Middle frontal gyrus (tissue), 1 donor: ENCODE measurements at regions not wholly inside any gene's neighbourhood (a gene's known extent, or its start where the extent isn't known, plus 50 kb on each side); places are given as distances from the start of the nearest gene placed in this dataset.
"Not testable (repeated sequence)": the region's sequence is repeated elsewhere in the genome, so short reads cannot be mapped to it uniquely, and the experiment has no call there.

ENCODE experiments used
- DNase-seq: peaks from one replicate; pipeline ENCODE4 v3.0.0-alpha.2; 2015; ENCODE audit warnings: low spot score; ENCODE audit errors: extremely low spot score

- no peak for DNase-seq
Measured at GRCh38 chr4:131248314-131248713, 1900.8 kb upstream of the PCDH10 start.

DNA sequence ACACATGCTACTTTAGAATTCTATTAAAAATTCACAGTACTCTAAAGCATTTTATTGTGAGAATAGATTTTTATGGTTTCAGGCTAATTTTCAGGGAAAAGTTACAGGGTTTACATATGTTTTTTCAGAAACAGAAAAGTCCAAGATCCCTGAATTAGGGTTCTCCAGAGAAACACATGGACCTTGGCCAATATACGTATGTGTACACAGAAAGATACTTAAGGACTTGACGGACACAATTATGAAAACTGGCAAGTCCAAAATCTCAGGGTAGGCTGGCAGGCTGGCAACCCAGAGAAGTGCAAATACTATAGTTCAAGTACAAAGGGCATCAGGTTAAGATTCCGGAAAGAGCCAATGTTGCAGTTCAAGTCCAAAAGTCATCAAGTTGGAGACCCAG lies 1897.8 kb upstream of the PCDH10 start:
- DNase-seq = no peak

DNA sequence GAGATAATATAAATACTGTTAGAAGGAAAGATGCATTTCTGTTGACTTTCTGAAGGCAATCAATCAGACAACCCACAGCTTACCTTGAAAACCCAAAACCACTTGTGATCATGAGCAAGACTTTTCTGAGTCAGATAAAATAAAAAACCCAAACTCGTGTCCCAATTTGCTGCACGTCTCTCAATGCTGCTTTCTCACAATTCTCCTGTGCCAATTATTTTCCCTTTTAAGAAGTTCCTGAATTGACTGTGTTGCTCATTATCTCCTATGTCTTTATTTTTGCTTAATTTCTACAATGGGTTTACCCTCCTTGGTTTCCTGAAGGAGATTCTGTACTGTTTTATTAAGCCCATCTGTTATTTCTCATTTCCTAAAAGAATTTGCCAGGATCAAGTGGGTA lies 1891.9 kb upstream of the PCDH10 start:
- no peak for DNase-seq

- DNase-seq = no peak
Measured at GRCh38 chr4:131258361-131258760, 1890.7 kb upstream of the PCDH10 start.

- DNase-seq = no peak
Measured at GRCh38 chr4:131288441-131288840, 1860.7 kb upstream of the PCDH10 start.

- no peak for DNase-seq
Measured at GRCh38 chr4:131296192-131296591, 1852.9 kb upstream of the PCDH10 start.

DNA sequence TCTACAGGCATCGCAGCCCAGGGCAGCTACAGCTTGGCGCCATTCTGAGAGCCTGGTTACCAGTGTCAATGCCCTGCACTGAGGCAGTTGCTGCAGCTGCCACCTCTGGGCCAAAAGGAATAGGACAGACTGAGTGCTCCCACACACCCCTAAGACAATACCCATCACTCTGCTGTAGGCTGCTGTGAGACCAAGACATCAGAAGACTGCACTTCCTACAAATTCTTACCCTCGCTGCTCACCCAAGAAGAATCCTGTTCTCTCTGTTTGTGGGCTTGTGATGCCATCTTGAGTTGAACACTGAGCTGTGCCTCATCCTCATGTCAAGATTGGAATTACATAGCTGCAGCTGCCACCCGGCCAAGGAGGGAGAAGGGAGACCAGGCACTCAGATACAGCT lies 1847.0 kb upstream of the PCDH10 start:
- DNase-seq = no peak

DNA sequence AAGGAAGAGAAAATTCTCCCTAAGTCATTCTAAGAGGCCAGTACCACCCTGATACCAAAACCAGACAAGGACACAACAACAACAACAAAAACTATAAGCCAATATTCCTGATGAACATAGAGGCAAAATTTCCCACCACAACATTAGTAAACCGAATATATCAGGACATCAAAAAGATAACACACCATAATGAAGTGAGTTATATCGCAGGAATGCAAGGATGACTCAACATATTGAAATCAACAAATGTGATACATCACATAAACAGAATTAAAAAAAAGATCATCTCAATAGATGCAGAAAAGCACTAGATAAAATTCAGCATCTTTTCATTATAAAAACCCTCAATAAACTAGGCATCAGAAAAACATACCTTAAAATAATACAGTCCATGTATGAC lies 1844.4 kb upstream of the PCDH10 start:
- DNase-seq = no peak

GRCh38 chr4:131309628-131310027 lies 1839.5 kb upstream of the PCDH10 start:
- no peak for DNase-seq

DNA sequence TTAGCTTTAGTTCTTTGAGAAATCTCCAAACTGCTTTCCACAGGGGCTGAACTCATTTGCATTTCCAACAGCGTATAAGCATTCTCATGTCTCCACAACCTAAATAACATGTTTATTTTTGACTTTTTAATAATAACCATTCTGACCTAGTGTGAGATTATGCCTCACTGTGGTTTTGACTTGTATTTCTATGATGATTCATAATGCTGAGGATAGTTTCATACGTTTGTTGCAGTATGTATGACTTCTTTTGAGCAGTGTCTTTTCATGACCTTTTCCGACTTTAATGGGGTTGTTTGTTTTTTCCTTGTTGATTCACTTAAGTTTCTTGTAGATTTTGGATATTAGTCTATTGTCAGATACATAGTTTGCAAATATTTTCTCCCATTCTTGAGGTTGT lies 1833.0 kb upstream of the PCDH10 start:
- no peak for DNase-seq

DNA sequence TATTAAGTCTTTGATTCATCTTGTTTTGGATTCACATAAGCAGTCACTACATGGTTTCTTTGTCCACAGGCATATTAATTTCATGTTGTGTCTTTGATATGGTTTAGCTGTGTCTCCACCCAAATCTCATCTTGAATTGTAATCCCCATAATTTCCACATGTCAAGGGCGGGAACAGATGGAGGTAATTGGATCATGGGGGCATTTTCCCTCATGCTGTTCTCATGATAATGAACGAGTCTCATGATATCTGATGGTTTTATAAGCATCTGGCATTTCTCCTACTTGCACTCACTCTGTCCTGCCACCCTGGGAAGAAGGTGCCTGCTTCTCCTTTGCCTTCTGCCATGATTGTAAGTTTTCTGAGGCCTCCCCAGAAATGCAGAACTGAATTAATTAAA lies 1811.2 kb upstream of the PCDH10 start:
- no peak for DNase-seq

DNA sequence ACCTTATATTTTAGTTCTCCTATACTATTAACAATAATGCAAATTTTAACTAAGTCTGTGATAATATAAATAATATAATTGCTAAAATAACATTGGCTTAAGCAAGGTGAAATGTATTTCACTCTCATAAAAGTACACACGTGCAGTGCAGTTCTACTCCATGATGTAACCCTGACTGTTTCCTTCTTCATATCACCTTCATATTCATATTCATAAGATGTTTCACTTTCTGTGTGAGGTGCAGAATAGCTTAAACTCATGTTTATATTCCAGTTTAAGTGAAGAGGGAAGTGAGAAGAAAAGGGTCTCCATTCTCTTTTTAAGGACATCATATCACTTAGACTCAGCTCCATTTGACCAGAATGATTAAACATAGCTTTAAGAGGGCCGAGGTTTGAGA lies 1810.0 kb upstream of the PCDH10 start:
- no peak for DNase-seq

DNA sequence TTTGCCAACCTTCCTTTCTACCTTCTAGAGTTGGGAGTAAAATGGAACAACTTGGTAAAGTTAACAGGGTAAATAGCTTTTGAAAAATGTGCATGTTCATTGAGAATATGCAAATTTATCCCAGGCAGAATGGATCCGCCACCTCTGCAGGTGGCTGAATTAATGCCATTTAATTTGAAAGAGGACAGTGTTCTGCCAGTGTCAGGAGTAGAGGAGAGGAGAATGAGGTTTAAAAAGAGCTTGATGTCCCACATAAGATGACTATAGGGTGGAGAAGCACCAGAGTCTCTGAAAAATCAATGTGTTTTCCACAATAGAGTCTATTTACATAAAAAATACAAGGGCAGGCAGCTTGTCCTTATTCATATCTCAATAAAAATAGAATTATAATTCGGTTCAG lies 1804.3 kb upstream of the PCDH10 start:
- no peak for DNase-seq

GRCh38 chr4:131347816-131348215 lies 1801.3 kb upstream of the PCDH10 start:
- DNase-seq = no peak

GRCh38 chr4:131348263-131348662 lies 1800.8 kb upstream of the PCDH10 start:
- no peak for DNase-seq

DNA sequence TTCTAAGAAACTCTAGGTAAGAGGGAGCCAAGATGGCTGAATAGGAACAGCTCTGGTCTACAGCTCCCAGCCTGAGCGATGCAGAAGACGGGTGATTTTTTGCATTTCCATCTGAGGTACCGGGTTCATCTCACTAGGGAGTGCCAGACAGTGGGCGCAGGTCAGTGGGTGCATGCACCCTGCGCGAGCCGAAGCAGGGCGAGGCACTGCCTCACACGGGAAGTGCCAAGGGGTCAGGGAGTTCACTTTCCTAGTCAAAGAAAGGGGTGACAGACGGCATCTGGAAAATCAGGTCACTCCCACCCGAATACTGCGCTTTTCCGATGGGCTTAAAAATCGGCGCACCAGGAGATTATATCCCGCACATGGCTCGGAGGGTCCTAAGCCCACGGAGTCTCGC lies 1796.7 kb upstream of the PCDH10 start:
- not testable (repeated sequence) for DNase-seq

DNA sequence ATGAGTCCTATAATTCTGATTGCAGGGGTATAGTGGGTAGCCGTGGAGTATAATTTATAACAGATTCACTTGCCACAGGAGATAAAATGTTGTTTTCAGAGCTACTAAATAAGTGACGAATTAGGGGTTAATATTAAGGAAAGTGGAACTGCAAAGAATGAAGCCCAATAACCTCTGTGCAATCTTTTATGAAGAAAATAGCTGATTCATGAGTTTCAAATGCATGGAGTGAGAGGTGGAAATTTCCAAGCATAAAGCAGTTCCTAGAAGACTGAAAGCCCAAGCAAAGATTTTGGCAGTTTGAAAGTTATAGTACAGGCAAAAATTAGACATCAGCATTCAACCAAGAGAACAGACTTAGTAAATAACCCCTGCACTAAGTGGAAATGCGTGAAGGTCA lies 1782.4 kb upstream of the PCDH10 start:
- DNase-seq = no peak

DNA sequence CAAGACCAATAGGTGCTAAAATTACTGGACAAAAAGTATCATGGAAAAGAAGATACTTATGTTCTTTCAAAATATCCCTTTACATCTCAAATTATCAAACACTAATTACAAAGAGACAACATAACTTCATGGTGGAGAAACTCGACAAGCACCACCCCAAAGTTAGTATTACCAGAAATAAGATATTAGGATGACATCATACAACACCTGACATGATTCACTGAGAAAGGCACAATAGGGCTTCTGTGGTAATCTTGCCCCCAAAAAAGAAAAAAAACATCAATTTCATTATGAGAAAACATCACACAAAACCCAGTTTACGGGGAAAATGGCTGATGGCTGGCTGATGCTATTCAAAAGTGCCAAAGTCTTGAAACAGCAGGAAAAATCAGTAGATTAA lies 1781.7 kb upstream of the PCDH10 start:
- no peak for DNase-seq

GRCh38 chr4:131370846-131371245 lies 1778.2 kb upstream of the PCDH10 start:
- DNase-seq = no peak

- no peak for DNase-seq
Measured at GRCh38 chr4:131381055-131381454, 1768.0 kb upstream of the PCDH10 start.

DNA sequence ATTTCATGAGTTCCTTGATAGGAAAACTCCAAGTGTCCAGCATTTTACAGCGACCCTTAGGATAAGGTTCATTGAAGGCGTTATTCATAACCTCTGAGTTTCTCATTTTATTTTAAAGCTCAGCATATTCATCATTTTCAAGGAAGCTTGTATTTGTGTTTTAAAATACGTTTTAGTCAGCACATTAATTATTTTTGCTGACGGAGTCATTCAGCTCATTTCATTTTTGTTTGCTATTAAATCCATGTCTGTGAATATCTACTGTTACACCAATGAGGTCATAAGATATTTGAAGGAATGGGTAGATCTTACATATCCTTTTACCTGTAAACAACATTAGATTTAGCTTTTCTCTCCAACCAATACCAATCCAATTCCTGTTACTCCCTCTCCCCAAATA lies 1766.3 kb upstream of the PCDH10 start:
- DNase-seq = no peak

GRCh38 chr4:131388277-131388676 lies 1760.8 kb upstream of the PCDH10 start:
- DNase-seq = no peak

GRCh38 chr4:131408102-131408501 lies 1741.0 kb upstream of the PCDH10 start:
- DNase-seq = no peak

DNA sequence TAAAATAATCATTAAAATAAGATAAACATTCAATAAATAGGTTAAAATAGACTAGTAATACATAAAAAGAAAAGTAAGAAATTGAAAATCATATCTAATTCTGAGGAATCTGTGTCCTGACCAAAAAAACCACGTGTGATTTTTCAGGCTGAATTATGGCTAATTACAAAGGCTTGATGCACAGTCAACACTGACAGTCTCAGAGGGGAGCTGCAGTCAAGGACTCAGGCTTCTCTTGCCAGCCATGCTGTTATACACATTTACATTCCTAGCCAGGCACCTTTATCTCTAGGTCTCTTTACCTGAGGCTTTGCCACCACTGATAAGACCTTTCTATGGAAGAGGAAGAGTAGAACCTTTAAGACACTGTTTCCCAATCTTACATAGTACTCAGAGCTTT lies 1737.7 kb upstream of the PCDH10 start:
- no peak for DNase-seq
